Parathyroid adenoma (tissue), 2 donors: ENCODE measurements at regions not wholly inside any gene's neighbourhood (a gene's known extent, or its start where the extent isn't known, plus 50 kb on each side); places are given as distances from the start of the nearest gene placed in this dataset.

Source experiments
- H2AFZ ChIP-seq: fragments of 300-600 bp; sonication (generic); one replicate; pipeline ENCODE4 v1.7.0; 2017; ENCODE audit warnings: antibody characterized with exemption, mild to moderate bottlenecking
- H3K27ac ChIP-seq: fragments of 300-600 bp; sonication (generic); one replicate; pipeline ENCODE4 v1.7.0; 2017
- H3K27me3 ChIP-seq: fragments of 300-600 bp; sonication (generic); one replicate; pipeline ENCODE4 v1.7.0; 2017; ENCODE audit warnings: low read length; ENCODE audit not compliant: control insufficient read depth, insufficient read depth
- H3K36me3 ChIP-seq: fragments of 300-600 bp; sonication (generic); one replicate; pipeline ENCODE4 v1.7.0; 2017; ENCODE audit warnings: low read length; ENCODE audit not compliant: control insufficient read depth, insufficient read depth
- H3K4me1 ChIP-seq: fragments of 300-600 bp; sonication (generic); one replicate; pipeline ENCODE4 v1.7.0; 2017; ENCODE audit warnings: control low read depth
- H3K4me2 ChIP-seq: fragments of 300-600 bp; sonication (generic); one replicate; pipeline ENCODE4 v1.7.0; 2017; ENCODE audit warnings: low read length
- H3K4me3 ChIP-seq: fragments of 300-600 bp; sonication (generic); one replicate; pipeline ENCODE4 v1.7.0; 2017; ENCODE audit warnings: low read depth, low read length
- H3K79me2 ChIP-seq: fragments of 300-600 bp; sonication (generic); one replicate; pipeline ENCODE4 v1.7.0; 2017; ENCODE audit warnings: control low read depth
- H3K9ac ChIP-seq: fragments of 300-600 bp; sonication (generic); one replicate; pipeline ENCODE4 v1.7.0; 2017; ENCODE audit warnings: mild to moderate bottlenecking
- H3K9me3 ChIP-seq: fragments of 300-600 bp; sonication (generic); one replicate; pipeline ENCODE4 v1.7.0; 2017; ENCODE audit warnings: low read length; ENCODE audit not compliant: control insufficient read depth
- CTCF ChIP-seq: fragments of 300-600 bp; sonication (generic); IDR thresholded peaks from one replicate; pipeline ENCODE4 v1.7.0; 2017; ENCODE audit warnings: antibody characterized with exemption, mild to moderate bottlenecking
- donor health status: primary hyperparathyroidism.

GRCh38 chr2:190742431-190742830, 93.5 kb downstream of the NAB1 start:
- no peak for TF ChIP-seq CTCF
- no peaks in the 10 kb centered on the region for H3K36me3 ChIP-seq
- no peak overlapping the region for H3K27ac ChIP-seq
- H3K4me3 ChIP-seq = no peak overlapping the region
- no peak overlapping the region for H3K4me2 ChIP-seq
- H3K27me3 ChIP-seq = no peaks in the 10 kb centered on the region
- no peak overlapping the region for H2AFZ ChIP-seq
- H3K9ac ChIP-seq = no peak overlapping the region
- H3K4me1 ChIP-seq = no peaks in the 10 kb centered on the region
- no peaks in the 10 kb centered on the region for H3K79me2 ChIP-seq
- H3K9me3 ChIP-seq = peaks cover 4% of the 10 kb centered on the region

GRCh38 chr2:190744041-190744440, 95.2 kb downstream of the NAB1 start:
- Histone ChIP-seq H3K4me1 (no peaks in the 10 kb centered on the region), H3K79me2 (no peaks in the 10 kb centered on the region), H2AFZ (no peak overlapping the region), H3K4me2 (no peak overlapping the region), H3K36me3 (no peaks in the 10 kb centered on the region), H3K4me3 (no peak overlapping the region), H3K27ac (no peak overlapping the region), H3K27me3 (no peaks in the 10 kb centered on the region), H3K9me3 (peaks cover 4% of the 10 kb centered on the region), H3K9ac (no peak overlapping the region)
- no peak for TF ChIP-seq CTCF

GRCh38 chr2:190746971-190747761, 98.3 kb downstream of the NAB1 start:
- no peaks in the 10 kb centered on the region for H3K9me3 ChIP-seq
- no peak overlapping the region for H2AFZ ChIP-seq

GRCh38 chr2:190748966-190749365, 100.1 kb downstream of the NAB1 start:
- no peaks in the 10 kb centered on the region for H3K4me1 ChIP-seq
- H3K9ac ChIP-seq = no peak overlapping the region
- H3K27ac ChIP-seq = no peak overlapping the region
- no peak overlapping the region for H3K4me3 ChIP-seq
- no peaks in the 10 kb centered on the region for H3K79me2 ChIP-seq
- no peak overlapping the region for H3K4me2 ChIP-seq
- TF ChIP-seq CTCF = no peak
- H3K36me3 ChIP-seq = no peaks in the 10 kb centered on the region
- H3K9me3 ChIP-seq = no peaks in the 10 kb centered on the region
- no peak overlapping the region for H2AFZ ChIP-seq
- H3K27me3 ChIP-seq = no peaks in the 10 kb centered on the region

More at GRCh38 chr2:190746971-190747761, 98.3 kb downstream of the NAB1 start:
- Histone ChIP-seq H3K27ac (no peak overlapping the region), H3K79me2 (no peaks in the 10 kb centered on the region), H3K27me3 (no peaks in the 10 kb centered on the region), H3K4me1 (no peaks in the 10 kb centered on the region), H3K4me3 (no peak overlapping the region), H3K4me2 (no peak overlapping the region), H3K9ac (no peak overlapping the region), H3K36me3 (no peaks in the 10 kb centered on the region)
- TF ChIP-seq CTCF = no peak
